PC-9 (cell line): ENCODE measurements at regions not wholly inside any gene's neighbourhood (a gene's known extent, or its start where the extent isn't known, plus 50 kb on each side); places are given as distances from the start of the nearest gene placed in this dataset.

ENCODE experiments used
- CTCF ChIP-seq: fragments of 200-600 bp; sonication (generic); conservative IDR thresholded peaks from 2 replicates; pipeline ENCODE4 v1.6.1; 2017; ENCODE audit warnings: mixed run types, antibody characterized with exemption, mild to moderate bottlenecking, moderate library complexity
- EZH2 ChIP-seq: fragments of 200-600 bp; sonication (generic); IDR thresholded peaks from 2 replicates; pipeline ENCODE4 v1.8.0; 2017; ENCODE audit warnings: antibody characterized with exemption, low read depth

- TF ChIP-seq CTCF (no peak), EZH2 (no peak)
These were observed 96.5 kb upstream of the FAM20C start for GRCh38 chr7:95863-96260.
